ENCODE measurements at regions not wholly inside any gene's neighbourhood (a gene's known extent, or its start where the extent isn't known, plus 50 kb on each side); places are given as distances from the start of the nearest gene placed in this dataset. TPM values are rescaled to one million over a fixed set of nuclear protein-coding genes. Genes with fewer than 3 reads are reported as not detected.

DNA sequence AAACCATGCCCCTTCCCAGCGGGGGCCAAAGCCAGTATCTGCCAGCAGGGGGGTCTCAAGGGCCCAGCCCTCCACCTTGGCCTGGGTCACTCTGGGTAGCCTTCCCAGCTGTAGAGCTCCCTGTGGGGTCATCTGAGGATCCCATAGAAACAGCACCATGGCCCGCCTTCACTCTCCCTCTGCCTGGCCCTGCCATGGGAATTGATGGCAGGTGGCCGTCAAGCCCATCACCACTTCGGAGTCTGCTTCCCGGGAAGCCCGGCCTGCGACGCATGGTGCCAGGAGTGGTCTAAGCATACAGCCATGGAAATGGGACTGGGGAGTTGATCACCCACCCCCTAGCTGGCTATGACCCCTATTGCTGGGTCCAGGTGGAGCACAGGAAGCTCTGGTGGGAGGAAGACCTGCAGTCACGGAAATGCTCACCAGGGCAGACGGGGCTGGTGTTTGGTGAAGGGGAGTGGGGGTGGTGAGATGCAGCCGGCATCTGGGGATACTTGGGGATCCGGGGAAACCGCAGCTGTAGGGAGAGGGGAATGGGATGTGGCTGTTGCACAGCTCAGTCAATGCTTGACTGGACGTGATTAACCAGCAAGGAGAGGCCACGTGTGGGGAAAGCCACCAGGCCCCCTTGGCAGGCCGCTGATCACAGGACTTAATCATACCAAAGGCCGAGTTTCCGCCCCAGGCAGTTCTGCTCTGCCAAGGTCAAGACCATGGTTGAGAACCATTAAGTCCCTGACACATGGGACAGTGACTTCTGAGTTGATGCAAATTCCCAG is 52.2 kb upstream of the DIO3 start:
- H3K4me3 ChIP-seq = no peak overlapping the region
- no peaks in the 10 kb centered on the region for H3K4me1 ChIP-seq
- no peaks in the 10 kb centered on the region for H3K36me3 ChIP-seq
- intact Hi-C loops (cut with DNase I) = no loop called here
- peak; percentile 30 for DNase-seq
- ATAC-seq = no peak
- no peak for TF ChIP-seq CTCF (IDR thresholded peaks at IDR 0.05)
- no peak overlapping the region for H3K27ac ChIP-seq
- H3K9me3 ChIP-seq = no peaks in the 10 kb centered on the region
- no peaks in the 10 kb centered on the region for H3K27me3 ChIP-seq (ENCODE audit: low read depth)

DNA sequence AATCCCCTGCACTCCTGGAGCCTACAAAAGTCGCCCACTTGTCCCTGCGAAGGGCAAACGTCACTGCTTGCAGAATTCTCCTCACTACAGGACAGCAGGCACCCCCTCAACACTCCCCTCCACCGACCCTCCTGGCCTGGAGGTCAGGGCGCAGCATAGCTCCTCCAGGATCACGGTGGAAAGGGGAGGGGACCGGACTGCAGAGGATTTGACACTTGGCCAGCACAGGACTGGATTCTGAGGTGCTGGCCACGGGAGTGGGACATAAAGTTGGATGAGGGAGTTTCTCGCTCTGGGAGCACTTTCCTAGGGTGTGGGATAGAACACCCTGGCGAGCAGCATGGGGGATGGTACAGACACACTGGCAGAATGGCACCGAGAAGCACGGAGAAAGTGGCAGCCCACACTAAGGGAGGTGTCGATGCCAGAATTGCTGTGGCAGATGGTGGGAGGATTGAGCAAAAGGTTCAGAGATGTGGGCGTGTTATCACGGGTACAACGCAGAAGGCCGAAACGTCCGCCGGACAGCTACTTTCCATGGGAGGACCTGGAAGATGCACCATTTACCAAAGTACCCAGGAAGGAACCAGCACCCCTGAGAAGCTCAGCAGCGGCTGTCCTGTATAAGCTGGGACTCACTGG is 51.4 kb upstream of the DIO3 start:
- intact Hi-C loops (cut with DNase I) = no loop called here
- TF ChIP-seq CTCF (IDR thresholded peaks at IDR 0.05) = no peak
- no peak overlapping the region for H3K4me3 ChIP-seq
- no peak for ATAC-seq
- H3K9me3 ChIP-seq = no peaks in the 10 kb centered on the region
- peak; percentile 26 for DNase-seq
- H3K27ac ChIP-seq = no peak overlapping the region
- no peaks in the 10 kb centered on the region for H3K27me3 ChIP-seq (ENCODE audit: low read depth)
- no peaks in the 10 kb centered on the region for H3K36me3 ChIP-seq
- no peaks in the 10 kb centered on the region for H3K4me1 ChIP-seq

GRCh38 chr14:101511199-101511598 is 50.1 kb upstream of the DIO3 start:
- Histone ChIP-seq H3K27ac (no peak overlapping the region), H3K27me3 (ENCODE audit: low read depth) (no peaks in the 10 kb centered on the region), H3K4me1 (no peaks in the 10 kb centered on the region), H3K36me3 (no peaks in the 10 kb centered on the region), H3K4me3 (no peak overlapping the region), H3K9me3 (no peaks in the 10 kb centered on the region)
- intact Hi-C loops (cut with DNase I) = no loop called here
- no peak for DNase-seq
- TF ChIP-seq CTCF (IDR thresholded peaks at IDR 0.05) = no peak
- ATAC-seq = no peak

Small RNA genes in the stretch of these regions (microRNA-seq; reads per million reads assigned to microRNA genes)
- not detected for gene MIR1185-1 (ENCODE audit: borderline number of aligned reads)
- gene MIR1185-2 (ENCODE audit: borderline number of aligned reads) = not detected
- not detected for gene MIR1193 (ENCODE audit: borderline number of aligned reads)
- not detected for gene MIR1197 (ENCODE audit: borderline number of aligned reads)
- 18.1 reads per million, percentile 26 among the genes with 10 or more reads in this experiment for gene MIR134 (ENCODE audit: borderline number of aligned reads)
- 50.3 reads per million, percentile 40 among the genes with 10 or more reads in this experiment for gene MIR154 (ENCODE audit: borderline number of aligned reads)
- gene MIR299 (ENCODE audit: borderline number of aligned reads) = 23.6 reads per million, percentile 30 among the genes with 10 or more reads in this experiment
- not detected for gene MIR300 (ENCODE audit: borderline number of aligned reads)
- 2.5 reads per million for gene MIR323A (ENCODE audit: borderline number of aligned reads)
- not detected for gene MIR323B (ENCODE audit: borderline number of aligned reads)
- not detected for gene MIR329-1 (ENCODE audit: borderline number of aligned reads)
- not detected for gene MIR329-2 (ENCODE audit: borderline number of aligned reads)
- gene MIR369 (ENCODE audit: borderline number of aligned reads) = 82.4 reads per million, percentile 48 among the genes with 10 or more reads in this experiment
- gene MIR376A1 (ENCODE audit: borderline number of aligned reads) = not detected
- gene MIR376A2 (ENCODE audit: borderline number of aligned reads) = not detected
- gene MIR376B (ENCODE audit: borderline number of aligned reads) = 13.1 reads per million, percentile 22 among the genes with 10 or more reads in this experiment
- gene MIR376C (ENCODE audit: borderline number of aligned reads) = 89.0 reads per million, percentile 50 among the genes with 10 or more reads in this experiment
- gene MIR377 (ENCODE audit: borderline number of aligned reads) = 2.5 reads per million
- 106 reads per million, percentile 53 among the genes with 10 or more reads in this experiment for gene MIR379 (ENCODE audit: borderline number of aligned reads)
- gene MIR380 (ENCODE audit: borderline number of aligned reads) = not detected
- 27.1 reads per million, percentile 33 among the genes with 10 or more reads in this experiment for gene MIR381 (ENCODE audit: borderline number of aligned reads)
- 58.8 reads per million, percentile 42 among the genes with 10 or more reads in this experiment for gene MIR382 (ENCODE audit: borderline number of aligned reads)
- 76.9 reads per million, percentile 47 among the genes with 10 or more reads in this experiment for gene MIR409 (ENCODE audit: borderline number of aligned reads)
- 270 reads per million, percentile 68 among the genes with 10 or more reads in this experiment for gene MIR411 (ENCODE audit: borderline number of aligned reads)
- gene MIR412 (ENCODE audit: borderline number of aligned reads) = not detected
- 10.1 reads per million, percentile 14 among the genes with 10 or more reads in this experiment for gene MIR485 (ENCODE audit: borderline number of aligned reads)
- gene MIR487A (ENCODE audit: borderline number of aligned reads) = 2.5 reads per million
- gene MIR487B (ENCODE audit: borderline number of aligned reads) = 165 reads per million, percentile 60 among the genes with 10 or more reads in this experiment
- gene MIR494 (ENCODE audit: borderline number of aligned reads) = 11.6 reads per million, percentile 17 among the genes with 10 or more reads in this experiment
- gene MIR495 (ENCODE audit: borderline number of aligned reads) = 6.5 reads per million, percentile 7 among the genes with 10 or more reads in this experiment
- gene MIR496 (ENCODE audit: borderline number of aligned reads) = 1.5 reads per million
- gene MIR539 (ENCODE audit: borderline number of aligned reads) = not detected
- gene MIR541 (ENCODE audit: borderline number of aligned reads) = not detected
- 5.0 reads per million, percentile 3 among the genes with 10 or more reads in this experiment for gene MIR543 (ENCODE audit: borderline number of aligned reads)
- gene MIR544A (ENCODE audit: borderline number of aligned reads) = not detected
- 6.0 reads per million, percentile 6 among the genes with 10 or more reads in this experiment for gene MIR654 (ENCODE audit: borderline number of aligned reads)
- not detected for gene MIR655 (ENCODE audit: borderline number of aligned reads)
- gene MIR656 (ENCODE audit: borderline number of aligned reads) = 1.5 reads per million
- not detected for gene MIR668 (ENCODE audit: borderline number of aligned reads)
- gene MIR758 (ENCODE audit: borderline number of aligned reads) = not detected
- gene MIR889 (ENCODE audit: borderline number of aligned reads) = 7.5 reads per million, percentile 9 among the genes with 10 or more reads in this experiment

Measured in lower lobe of right lung (tissue), 2 donors.